AG10803 (cell line): ENCODE measurements at regions not wholly inside any gene's neighbourhood (a gene's known extent, or its start where the extent isn't known, plus 50 kb on each side); places are given as distances from the start of the nearest gene placed in this dataset.
"Not testable (repeated sequence)": the region's sequence is repeated elsewhere in the genome, so short reads cannot be mapped to it uniquely, and the experiment has no call there.

Experiments
- DNase-seq: peaks from one replicate; pipeline ENCODE4 v3.0.0; 2010; ENCODE audit warnings: low read depth
- H3K4me3 ChIP-seq: 2 replicates; pipeline ENCODE4 v1.5.1; 2011; ENCODE audit warnings: mild to moderate bottlenecking, low read length, control low read depth
- CTCF ChIP-seq: conservative IDR thresholded peaks from 2 replicates; pipeline ENCODE4 v1.5.1; 2011; ENCODE audit warnings: mild to moderate bottlenecking, low read length, control low read depth, inconsistent platforms

GRCh38 chr18:70698574-70698973 is 409.7 kb downstream of the SOCS6 start:
- H3K4me3 ChIP-seq, result no peak overlapping the region
- no peak for TF ChIP-seq CTCF
- no peak for DNase-seq

- no peak overlapping the region for H3K4me3 ChIP-seq
- DNase-seq, result no peak
- no peak for TF ChIP-seq CTCF
These were observed 404.4 kb downstream of the SOCS6 start for GRCh38 chr18:70693246-70693645.

GRCh38 chr18:70689765-70690164 is 400.9 kb downstream of the SOCS6 start:
- not testable (repeated sequence) for DNase-seq, H3K4me3 ChIP-seq

- TF ChIP-seq CTCF, result no peak
- no peak overlapping the region for H3K4me3 ChIP-seq
- no peak for DNase-seq
These were observed 399.4 kb downstream of the SOCS6 start for GRCh38 chr18:70688286-70688685.

GRCh38 chr18:70684821-70685220 is 396.0 kb downstream of the SOCS6 start:
- DNase-seq, result no peak
- no peak for TF ChIP-seq CTCF

GRCh38 chr18:70683263-70683662 is 394.4 kb downstream of the SOCS6 start:
- TF ChIP-seq CTCF, result no peak
- H3K4me3 ChIP-seq, result no peak overlapping the region
- no peak for DNase-seq

More at GRCh38 chr18:70684821-70685220, 396.0 kb downstream of the SOCS6 start:
- H3K4me3 ChIP-seq, result no peak overlapping the region

- no peak for TF ChIP-seq CTCF
- no peak for DNase-seq
- no peak overlapping the region for H3K4me3 ChIP-seq
These were observed 386.1 kb downstream of the SOCS6 start for GRCh38 chr18:70674896-70675295.

GRCh38 chr18:70673831-70674230 is 385.0 kb downstream of the SOCS6 start:
- H3K4me3 ChIP-seq, result no peak overlapping the region
- TF ChIP-seq CTCF, result no peak
- DNase-seq, result no peak
